Body of pancreas (tissue), 4 donors: ENCODE measurements at regions not wholly inside any gene's neighbourhood (a gene's known extent, or its start where the extent isn't known, plus 50 kb on each side); places are given as distances from the start of the nearest gene placed in this dataset.

Source experiments
- CTCF ChIP-seq, 7 experiments: fragments of 450-650 bp in 4 of 7; fragments of 200-600 bp in 3 of 7; sonication (generic) in 3 of 7; IDR thresholded peaks; one replicate each; pipeline ENCODE4 v1.5.1; 2016 to 2019; ENCODE audit warnings: antibody characterized with exemption in 7 of 7
- POLR2A ChIP-seq, 3 donors: fragments of 450-650 bp; IDR thresholded peaks; one replicate each; pipeline ENCODE4 v1.6.1; 2016; ENCODE audit warnings: antibody characterized with exemption in 3 of 3, mild to moderate bottlenecking in 2 of 3

GRCh38 chr13:74869846-74870245 is 612.1 kb downstream of the TBC1D4 start:
- TF ChIP-seq POLR2A (IDR thresholded peaks at IDR 0.05) (no peak), CTCF (IDR thresholded peaks at IDR 0.05) (no peak)
